SU-DHL-6 (cell line): ENCODE measurements at regions not wholly inside any gene's neighbourhood (a gene's known extent, or its start where the extent isn't known, plus 50 kb on each side); places are given as distances from the start of the nearest gene placed in this dataset.

Source experiments
- H2AFZ ChIP-seq: fragments of 200-600 bp; sonication (generic); 2 replicates; pipeline ENCODE4 v1.6.1; 2014; ENCODE audit warnings: low read depth, mild to moderate bottlenecking, moderate library complexity, mixed read lengths, antibody characterized with exemption, low read length; ENCODE audit not compliant: severe bottlenecking
- H3F3A ChIP-seq: fragments of 200-600 bp; shearing (Covaris generic); 2 replicates; pipeline ENCODE4 v1.6.0; 2016; ENCODE audit warnings: antibody characterized with exemption, mild to moderate bottlenecking; ENCODE audit not compliant: insufficient read depth
- H3K27ac ChIP-seq: fragments of 200-600 bp; sonication (generic); 2 replicates; pipeline ENCODE4 v1.5.1; 2016; ENCODE audit warnings: low read depth, mild to moderate bottlenecking, low read length, moderate library complexity, mixed read lengths
- H3K27me3 ChIP-seq: fragments of 200-600 bp; sonication (generic), shearing (Covaris generic); 2 replicates; pipeline ENCODE4 v1.6.0; 2014; ENCODE audit warnings: mild to moderate bottlenecking, low read length
- H3K36me3 ChIP-seq: fragments of 200-600 bp; sonication (generic); 2 replicates; pipeline ENCODE4 v1.6.1; 2014; ENCODE audit warnings: mild to moderate bottlenecking, low read length, mixed read lengths
- H3K4me2 ChIP-seq: fragments of 300-600, 200-600 bp; shearing (Covaris generic), sonication (generic); 2 replicates; pipeline ENCODE4 v1.6.0; 2014; ENCODE audit warnings: low read length, low read depth, mild to moderate bottlenecking; ENCODE audit not compliant: poor library complexity, severe bottlenecking
- H3K4me3 ChIP-seq: fragments of 200-600 bp; sonication (generic); 2 replicates; pipeline ENCODE4 v1.5.1; 2014; ENCODE audit warnings: antibody characterized with exemption, low read length, mild to moderate bottlenecking, mixed read lengths; ENCODE audit not compliant: insufficient read depth, poor library complexity, severe bottlenecking
- H3K79me2 ChIP-seq: fragments of 200-600 bp; sonication (generic); 2 replicates; pipeline ENCODE4 v1.6.1; 2014; ENCODE audit warnings: mild to moderate bottlenecking, low read length, moderate library complexity; ENCODE audit not compliant: insufficient read depth
- H3K9ac ChIP-seq: fragments of 200-600 bp; sonication (generic); 2 replicates; pipeline ENCODE4 v1.7.0; 2014; ENCODE audit warnings: mild to moderate bottlenecking, low read length
- H3K9me2 ChIP-seq: fragments of 200-600 bp; sonication (generic); replicated peaks from 2 replicates; pipeline ENCODE4 v1.6.1; 2014; ENCODE audit warnings: low read length; ENCODE audit not compliant: insufficient read depth
- H3K9me3 ChIP-seq: fragments of 200-600 bp; sonication (generic); 2 replicates; pipeline ENCODE4 v1.6.1; 2014; ENCODE audit warnings: low read length, mixed read lengths; ENCODE audit not compliant: insufficient read depth
- H4K20me1 ChIP-seq: fragments of 200-600 bp; sonication (generic); 2 replicates; pipeline ENCODE4 v1.6.1; 2014; ENCODE audit warnings: low read depth, mild to moderate bottlenecking, antibody characterized with exemption, low read length, moderate library complexity, mixed read lengths
- EZH2phosphoT487 ChIP-seq: fragments of 200-600 bp; sonication (generic), shearing (Covaris generic); conservative IDR thresholded peaks from 2 replicates; pipeline ENCODE4 v1.6.1; 2018; ENCODE audit warnings: mild to moderate bottlenecking, antibody characterized with exemption, low read length, moderate library complexity, mixed read lengths
- TF ChIP-seq, protein P1 (sequence below): fragments of 200-600 bp; sonication (generic); IDR thresholded peaks from one replicate; pipeline ENCODE4 v1.5.1; 2017; ENCODE audit warnings: antibody characterized with exemption, mild to moderate bottlenecking, low read length, moderate library complexity; ENCODE audit not compliant: insufficient read depth, poor library complexity, severe bottlenecking

DNA sequence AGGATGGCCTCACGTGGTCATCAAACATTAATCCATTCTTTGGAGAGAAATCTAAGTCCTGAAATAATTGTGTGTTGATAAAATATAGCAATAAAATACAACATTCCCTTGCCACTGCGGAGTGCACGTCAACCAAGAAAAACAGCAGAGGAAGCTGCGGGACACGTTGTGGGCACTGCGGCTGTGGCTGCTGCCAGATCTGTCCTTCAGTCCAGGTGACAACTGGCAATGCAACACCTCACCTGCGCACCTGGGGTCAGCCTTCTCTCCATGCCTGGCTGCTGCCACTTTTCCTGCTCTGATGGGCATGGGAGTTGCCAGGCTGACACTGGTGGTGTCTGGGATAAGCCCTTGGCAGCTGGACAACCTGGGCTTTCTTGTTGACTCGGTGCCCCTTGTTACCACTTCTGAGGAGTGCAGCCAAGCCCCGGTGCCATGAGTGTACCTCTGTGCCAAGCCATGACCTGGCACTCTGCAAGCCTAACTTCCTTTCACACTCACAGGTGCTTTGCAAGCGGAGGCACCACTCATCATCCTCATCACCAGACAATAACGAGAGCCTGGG is 251.6 kb upstream of the TSHZ3 start:
- Histone ChIP-seq H3K4me2 (no peak overlapping the region), H3K9me3 (no peaks in the 10 kb centered on the region), H3K27ac (no peak overlapping the region), H3K9ac (no peak overlapping the region), H3K79me2 (no peaks in the 10 kb centered on the region), H2AFZ (no peak overlapping the region), H3F3A (no peaks in the 10 kb centered on the region), H3K4me3 (no peak overlapping the region), H3K9me2 (no peaks in the 10 kb centered on the region), H4K20me1 (no peaks in the 10 kb centered on the region), H3K27me3 (no peaks in the 10 kb centered on the region), H3K36me3 (no peaks in the 10 kb centered on the region)
- TF ChIP-seq EZH2phosphoT487: no peak
- TF ChIP-seq, protein P1, sequence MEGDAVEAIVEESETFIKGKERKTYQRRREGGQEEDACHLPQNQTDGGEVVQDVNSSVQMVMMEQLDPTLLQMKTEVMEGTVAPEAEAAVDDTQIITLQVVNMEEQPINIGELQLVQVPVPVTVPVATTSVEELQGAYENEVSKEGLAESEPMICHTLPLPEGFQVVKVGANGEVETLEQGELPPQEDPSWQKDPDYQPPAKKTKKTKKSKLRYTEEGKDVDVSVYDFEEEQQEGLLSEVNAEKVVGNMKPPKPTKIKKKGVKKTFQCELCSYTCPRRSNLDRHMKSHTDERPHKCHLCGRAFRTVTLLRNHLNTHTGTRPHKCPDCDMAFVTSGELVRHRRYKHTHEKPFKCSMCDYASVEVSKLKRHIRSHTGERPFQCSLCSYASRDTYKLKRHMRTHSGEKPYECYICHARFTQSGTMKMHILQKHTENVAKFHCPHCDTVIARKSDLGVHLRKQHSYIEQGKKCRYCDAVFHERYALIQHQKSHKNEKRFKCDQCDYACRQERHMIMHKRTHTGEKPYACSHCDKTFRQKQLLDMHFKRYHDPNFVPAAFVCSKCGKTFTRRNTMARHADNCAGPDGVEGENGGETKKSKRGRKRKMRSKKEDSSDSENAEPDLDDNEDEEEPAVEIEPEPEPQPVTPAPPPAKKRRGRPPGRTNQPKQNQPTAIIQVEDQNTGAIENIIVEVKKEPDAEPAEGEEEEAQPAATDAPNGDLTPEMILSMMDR: no peak

DNA sequence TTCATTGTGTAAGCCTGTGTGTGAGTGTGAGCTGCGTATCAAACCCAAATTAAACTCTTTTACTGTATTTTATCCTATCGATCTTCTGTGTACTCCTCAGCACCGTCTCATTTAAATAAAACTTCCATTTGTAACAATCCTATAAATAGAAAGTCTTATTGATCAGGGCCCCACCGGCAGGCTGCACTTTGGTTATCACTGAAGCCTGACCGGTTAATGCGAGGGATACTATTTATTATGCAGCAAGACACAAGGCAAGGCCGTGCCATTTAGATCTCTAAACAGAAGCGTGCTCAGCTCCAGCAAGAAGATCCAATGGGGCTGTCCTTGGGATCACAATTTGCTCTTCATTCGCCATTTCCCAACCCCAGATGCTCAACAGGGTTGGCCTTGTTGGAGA is 252.6 kb upstream of the TSHZ3 start:
- Histone ChIP-seq H3K9me3 (no peaks in the 10 kb centered on the region), H3K9ac (no peak overlapping the region), H3K9me2 (no peaks in the 10 kb centered on the region), H4K20me1 (no peaks in the 10 kb centered on the region), H3K27me3 (no peaks in the 10 kb centered on the region), H3K79me2 (no peaks in the 10 kb centered on the region), H2AFZ (no peak overlapping the region), H3K4me2 (no peak overlapping the region), H3K27ac (no peak overlapping the region), H3K4me3 (no peak overlapping the region), H3K36me3 (no peaks in the 10 kb centered on the region), H3F3A (no peaks in the 10 kb centered on the region)
- TF ChIP-seq, protein P1: no peak
- no peak for TF ChIP-seq EZH2phosphoT487

DNA sequence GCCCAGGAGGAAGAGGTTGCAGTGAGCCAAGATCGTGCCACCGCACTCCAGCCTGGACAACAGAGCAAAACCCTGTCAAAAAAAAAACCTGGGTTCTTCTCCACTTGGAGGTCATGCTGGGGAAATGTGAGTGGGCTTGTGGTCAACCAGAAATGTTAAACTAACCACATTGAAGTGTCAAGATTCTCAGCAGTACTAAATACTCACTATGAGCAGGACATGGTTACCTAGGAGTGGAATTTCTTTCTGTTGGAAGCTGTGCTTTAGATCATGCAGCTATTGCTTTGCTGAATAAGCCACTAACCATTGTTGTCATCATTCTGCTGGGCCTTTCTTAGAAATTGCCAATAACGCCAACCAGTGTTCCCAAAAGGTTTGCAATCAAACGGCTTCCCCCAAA is 253.3 kb upstream of the TSHZ3 start:
- H3K4me3 ChIP-seq: no peak overlapping the region
- H4K20me1 ChIP-seq: no peaks in the 10 kb centered on the region
- no peak overlapping the region for H3K9ac ChIP-seq
- TF ChIP-seq EZH2phosphoT487: no peak
- TF ChIP-seq, protein P1: no peak
- H3F3A ChIP-seq: no peaks in the 10 kb centered on the region
- no peak overlapping the region for H3K4me2 ChIP-seq
- H3K9me2 ChIP-seq: no peaks in the 10 kb centered on the region
- no peak overlapping the region for H3K27ac ChIP-seq
- H3K9me3 ChIP-seq: no peaks in the 10 kb centered on the region
- no peaks in the 10 kb centered on the region for H3K27me3 ChIP-seq
- no peaks in the 10 kb centered on the region for H3K36me3 ChIP-seq
- no peaks in the 10 kb centered on the region for H3K79me2 ChIP-seq
- H2AFZ ChIP-seq: no peak overlapping the region
